Muscle of leg (tissue), 3 donors: ENCODE measurements at regions not wholly inside any gene's neighbourhood (a gene's known extent, or its start where the extent isn't known, plus 50 kb on each side); places are given as distances from the start of the nearest gene placed in this dataset.
"Not testable (repeated sequence)": the region's sequence is repeated elsewhere in the genome, so short reads cannot be mapped to it uniquely, and the experiment has no call there.

ENCODE experiments used
- DNase-seq: peaks from one replicate; pipeline ENCODE4 v3.0.0; 2013
- H3K27ac ChIP-seq: one replicate; pipeline ENCODE4 v1.5.1; 2013; ENCODE audit warnings: mild to moderate bottlenecking, low read length, control low read depth
- H3K27me3 ChIP-seq: one replicate; pipeline ENCODE4 v1.6.1; 2013; ENCODE audit warnings: low read length; ENCODE audit not compliant: control insufficient read depth, insufficient read depth
- H3K36me3 ChIP-seq: one replicate; pipeline ENCODE4 v1.6.1; 2013; ENCODE audit warnings: low read length; ENCODE audit not compliant: control insufficient read depth, insufficient read depth
- H3K4me1 ChIP-seq: one replicate; pipeline ENCODE4 v1.6.1; 2013; ENCODE audit warnings: low read length; ENCODE audit not compliant: control insufficient read depth, insufficient read depth
- H3K4me3 ChIP-seq: one replicate; pipeline ENCODE4 v1.5.1; 2013; ENCODE audit warnings: low read length, control low read depth
- H3K9me3 ChIP-seq: replicated peaks from 2 replicates; pipeline ENCODE4 v1.6.1; 2013; ENCODE audit warnings: low read depth, low read length; ENCODE audit not compliant: control insufficient read depth
- WGBS: methylation state at CpG from one replicate; pipeline ENCODE4 v1.1.5; 2013; ENCODE audit warnings: missing lambda C conversion rate; ENCODE audit not compliant: insufficient coverage; 5-methylcytosine and 5-hydroxymethylcytosine counted together

GRCh38 chr15:28789401-28790114 is 58.9 kb downstream of the GOLGA6L7 start:
- H3K27me3 ChIP-seq: peaks cover 13% of the 10 kb centered on the region
- not testable (repeated sequence) for H3K4me3 ChIP-seq, H3K27ac ChIP-seq, H3K4me1 ChIP-seq, H3K36me3 ChIP-seq, H3K9me3 ChIP-seq
- 21% methylated on average over 8 of the region's 32 CpGs for WGBS
- DNase-seq: peak; percentile 11

- H3K36me3 ChIP-seq, H3K27ac ChIP-seq, H3K9me3 ChIP-seq, H3K4me1 ChIP-seq, DNase-seq, H3K4me3 ChIP-seq: not testable (repeated sequence)
- peaks cover 13% of the 10 kb centered on the region for H3K27me3 ChIP-seq
- WGBS: 3% methylated on average over 31 of the region's 78 CpGs
These were observed 59.6 kb downstream of the GOLGA6L7 start for GRCh38 chr15:28788649-28789400.

- not testable (repeated sequence) for H3K9me3 ChIP-seq, H3K36me3 ChIP-seq, DNase-seq, H3K4me3 ChIP-seq, H3K27ac ChIP-seq, H3K4me1 ChIP-seq
- H3K27me3 ChIP-seq: peaks cover 13% of the 10 kb centered on the region
- WGBS: no CpG with 5 or more reads among the region's 1 CpG
These were observed 60.3 kb downstream of the GOLGA6L7 start for GRCh38 chr15:28788176-28788575.

GRCh38 chr15:28786521-28786920 is 61.9 kb downstream of the GOLGA6L7 start:
- no peaks in the 10 kb centered on the region for H3K9me3 ChIP-seq
- no peak overlapping the region for H3K4me3 ChIP-seq
- H3K27ac ChIP-seq: no peak overlapping the region
- H3K4me1 ChIP-seq: no peaks in the 10 kb centered on the region
- WGBS: no CpG with 5 or more reads among the region's 1 CpG
- H3K36me3 ChIP-seq: no peaks in the 10 kb centered on the region
- peaks cover 10% of the 10 kb centered on the region for H3K27me3 ChIP-seq
- no peak for DNase-seq

GRCh38 chr15:28784347-28785163 is 63.9 kb downstream of the GOLGA6L7 start:
- DNase-seq, H3K27ac ChIP-seq, H3K27me3 ChIP-seq, H3K4me1 ChIP-seq, H3K9me3 ChIP-seq, H3K36me3 ChIP-seq, H3K4me3 ChIP-seq: not testable (repeated sequence)
- WGBS: 92% methylated on average over 18 of the region's 39 CpGs

GRCh38 chr15:28783873-28784272 is 64.6 kb downstream of the GOLGA6L7 start:
- 100% methylated on average over 12 of the region's 20 CpGs for WGBS
- DNase-seq: no peak

GRCh38 chr15:28783466-28783865 is 65.0 kb downstream of the GOLGA6L7 start:
- no peak overlapping the region for H3K4me3 ChIP-seq
- H3K4me1 ChIP-seq: no peaks in the 10 kb centered on the region
- peaks cover 3% of the 10 kb centered on the region for H3K27me3 ChIP-seq
- no peak for DNase-seq
- no peaks in the 10 kb centered on the region for H3K36me3 ChIP-seq
- 97% methylated on average over 7 of the region's 21 CpGs for WGBS
- H3K27ac ChIP-seq: no peak overlapping the region
- H3K9me3 ChIP-seq: no peaks in the 10 kb centered on the region

More at GRCh38 chr15:28783873-28784272, 64.6 kb downstream of the GOLGA6L7 start:
- Histone ChIP-seq H3K36me3 (no peaks in the 10 kb centered on the region), H3K27ac (no peak overlapping the region), H3K9me3 (no peaks in the 10 kb centered on the region), H3K4me3 (no peak overlapping the region), H3K4me1 (no peaks in the 10 kb centered on the region), H3K27me3 (peaks cover 3% of the 10 kb centered on the region)

- H3K4me1 ChIP-seq, H3K27ac ChIP-seq, H3K27me3 ChIP-seq, H3K36me3 ChIP-seq, DNase-seq, H3K4me3 ChIP-seq, H3K9me3 ChIP-seq: not testable (repeated sequence)
- WGBS: no CpG with 5 or more reads among the region's 2 CpGs
These were observed 66.2 kb upstream of the GOLGA8M start for GRCh38 chr15:28778397-28778796.

GRCh38 chr15:28772857-28773256 is 60.6 kb upstream of the GOLGA8M start:
- DNase-seq, H3K4me3 ChIP-seq, H3K36me3 ChIP-seq, H3K4me1 ChIP-seq, H3K27ac ChIP-seq, H3K27me3 ChIP-seq, H3K9me3 ChIP-seq: not testable (repeated sequence)
- no CpG with 5 or more reads among the region's 3 CpGs for WGBS
